LNCAP (cell line): ENCODE measurements at regions not wholly inside any gene's neighbourhood (a gene's known extent, or its start where the extent isn't known, plus 50 kb on each side); places are given as distances from the start of the nearest gene placed in this dataset.

Experiments used
- CTCF ChIP-seq: fragments of 450-650 bp; IDR thresholded peaks from 2 replicates; pipeline ENCODE4 v1.5.1; 2017; ENCODE audit warnings: mild to moderate bottlenecking

- TF ChIP-seq CTCF, result no peak
Measured at GRCh38 chr6:93073811-93074210, 345.5 kb downstream of the EPHA7 start.

- TF ChIP-seq CTCF, result no peak
Measured at GRCh38 chr6:93069856-93070255, 349.5 kb downstream of the EPHA7 start.

- no peak for TF ChIP-seq CTCF
Measured at GRCh38 chr6:93059911-93060310, 359.4 kb downstream of the EPHA7 start.

- no peak for TF ChIP-seq CTCF
Measured at GRCh38 chr6:93057584-93057983, 361.8 kb downstream of the EPHA7 start.

- TF ChIP-seq CTCF, result no peak
Measured at GRCh38 chr6:93048381-93048780, 371.0 kb downstream of the EPHA7 start.

- TF ChIP-seq CTCF, result no peak
Measured at GRCh38 chr6:93047033-93047432, 372.3 kb downstream of the EPHA7 start.

GRCh38 chr6:93045156-93045555 is 374.2 kb downstream of the EPHA7 start:
- no peak for TF ChIP-seq CTCF

GRCh38 chr6:93040375-93040774 is 379.0 kb downstream of the EPHA7 start:
- TF ChIP-seq CTCF, result no peak
